Mammary epithelial cell (primary cell): ENCODE measurements at regions not wholly inside any gene's neighbourhood (a gene's known extent, or its start where the extent isn't known, plus 50 kb on each side); places are given as distances from the start of the nearest gene placed in this dataset.

Source experiments
- EZH2 ChIP-seq: IDR thresholded peaks from 2 replicates; pipeline ENCODE4 v1.6.1; 2012; ENCODE audit warnings: low read length, inconsistent platforms, borderline replicate concordance
- TF ChIP-seq, protein P1 (sequence below), 2 donors: IDR thresholded peaks in 1 of 2; conservative IDR thresholded peaks in 1 of 2; 2 replicates each; pipeline ENCODE4 v1.5.1; 2011 to 2012; ENCODE audit warnings: inconsistent platforms in 2 of 2, low read length in 2 of 2, mild to moderate bottlenecking in 2 of 2, control low read depth in 1 of 2, low read depth in 1 of 2; ENCODE audit not compliant: insufficient read depth in 1 of 2; ENCODE audit errors: extremely low read depth in 1 of 2

DNA sequence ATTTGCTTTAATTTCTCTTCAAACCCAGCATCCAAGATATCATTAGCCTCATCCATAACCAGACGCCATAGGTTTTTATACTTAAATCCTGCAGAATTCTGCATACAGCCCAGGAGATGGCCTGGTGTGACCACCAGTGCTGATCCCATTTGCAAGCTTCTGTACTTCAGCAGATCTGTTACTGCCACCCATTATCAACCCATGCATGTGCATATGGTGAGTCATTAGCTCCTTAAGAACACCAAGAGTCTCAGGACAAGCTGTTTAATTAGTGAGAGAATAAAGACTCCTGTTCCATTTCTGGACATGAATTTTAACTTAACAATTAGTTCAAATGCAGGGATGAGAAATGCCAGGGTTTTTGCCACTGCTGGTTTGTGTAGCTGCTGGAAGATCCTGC, 110.7 kb upstream of the TANK start:
- TF ChIP-seq, protein P1, sequence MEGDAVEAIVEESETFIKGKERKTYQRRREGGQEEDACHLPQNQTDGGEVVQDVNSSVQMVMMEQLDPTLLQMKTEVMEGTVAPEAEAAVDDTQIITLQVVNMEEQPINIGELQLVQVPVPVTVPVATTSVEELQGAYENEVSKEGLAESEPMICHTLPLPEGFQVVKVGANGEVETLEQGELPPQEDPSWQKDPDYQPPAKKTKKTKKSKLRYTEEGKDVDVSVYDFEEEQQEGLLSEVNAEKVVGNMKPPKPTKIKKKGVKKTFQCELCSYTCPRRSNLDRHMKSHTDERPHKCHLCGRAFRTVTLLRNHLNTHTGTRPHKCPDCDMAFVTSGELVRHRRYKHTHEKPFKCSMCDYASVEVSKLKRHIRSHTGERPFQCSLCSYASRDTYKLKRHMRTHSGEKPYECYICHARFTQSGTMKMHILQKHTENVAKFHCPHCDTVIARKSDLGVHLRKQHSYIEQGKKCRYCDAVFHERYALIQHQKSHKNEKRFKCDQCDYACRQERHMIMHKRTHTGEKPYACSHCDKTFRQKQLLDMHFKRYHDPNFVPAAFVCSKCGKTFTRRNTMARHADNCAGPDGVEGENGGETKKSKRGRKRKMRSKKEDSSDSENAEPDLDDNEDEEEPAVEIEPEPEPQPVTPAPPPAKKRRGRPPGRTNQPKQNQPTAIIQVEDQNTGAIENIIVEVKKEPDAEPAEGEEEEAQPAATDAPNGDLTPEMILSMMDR (conservative IDR thresholded peaks at IDR 0.05 in 1 of 2, IDR thresholded peaks at IDR 0.05 in 1 of 2; ENCODE audit: extremely low read depth in 1 of 2, insufficient read depth in 1 of 2, low read depth in 1 of 2, low read length in 2 of 2): no peak
- no peak for TF ChIP-seq EZH2
